Pons (tissue), 1 donor: ENCODE measurements at regions not wholly inside any gene's neighbourhood (a gene's known extent, or its start where the extent isn't known, plus 50 kb on each side); places are given as distances from the start of the nearest gene placed in this dataset.
"Not testable (repeated sequence)": the region's sequence is repeated elsewhere in the genome, so short reads cannot be mapped to it uniquely, and the experiment has no call there.

Source experiments
- DNase-seq: peaks from one replicate; pipeline ENCODE4 v3.0.0-alpha.2; 2016; ENCODE audit warnings: low spot score

GRCh38 chr11:38155856-38156255, 1557.8 kb upstream of the RAG2 start:
- no peak for DNase-seq

GRCh38 chr11:38153985-38154384, 1555.9 kb upstream of the RAG2 start:
- DNase-seq = no peak

DNA sequence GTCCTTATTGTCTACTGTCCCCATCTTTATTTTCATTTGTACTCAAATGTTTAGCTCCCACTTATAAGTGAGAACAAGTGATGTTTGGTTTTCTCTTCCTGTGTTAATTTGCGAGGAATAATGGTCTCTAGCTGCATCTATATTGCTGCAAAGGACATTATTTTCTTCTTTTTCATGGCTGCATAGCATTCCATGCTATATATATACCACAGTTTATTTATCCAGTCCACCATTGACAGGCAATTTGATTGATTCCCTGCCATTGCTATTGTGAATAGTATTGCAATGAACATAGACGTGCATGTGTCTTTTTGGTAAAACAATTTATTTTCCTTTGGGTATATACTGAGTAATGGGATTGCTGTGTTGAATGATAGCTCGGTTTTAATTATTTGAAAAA, 1545.8 kb upstream of the RAG2 start:
- DNase-seq = no peak

DNA sequence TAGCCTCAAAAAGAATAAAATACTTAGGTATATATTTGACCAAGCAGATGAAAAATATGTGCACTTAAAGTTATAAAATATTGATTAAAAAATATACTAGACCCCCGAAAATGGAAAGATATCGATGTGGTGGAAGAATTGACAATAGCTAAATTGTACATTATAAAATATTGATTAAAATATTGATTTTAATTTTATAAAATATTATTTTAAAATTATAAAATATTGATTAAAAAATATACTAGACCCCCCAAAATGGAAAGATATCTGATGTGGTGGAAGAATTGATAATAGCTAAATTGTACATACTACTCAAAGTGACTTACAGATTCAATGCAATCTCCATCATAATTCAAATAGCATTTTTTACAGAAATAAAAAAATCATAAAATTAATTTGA, 1540.9 kb upstream of the RAG2 start:
- DNase-seq = no peak

DNA sequence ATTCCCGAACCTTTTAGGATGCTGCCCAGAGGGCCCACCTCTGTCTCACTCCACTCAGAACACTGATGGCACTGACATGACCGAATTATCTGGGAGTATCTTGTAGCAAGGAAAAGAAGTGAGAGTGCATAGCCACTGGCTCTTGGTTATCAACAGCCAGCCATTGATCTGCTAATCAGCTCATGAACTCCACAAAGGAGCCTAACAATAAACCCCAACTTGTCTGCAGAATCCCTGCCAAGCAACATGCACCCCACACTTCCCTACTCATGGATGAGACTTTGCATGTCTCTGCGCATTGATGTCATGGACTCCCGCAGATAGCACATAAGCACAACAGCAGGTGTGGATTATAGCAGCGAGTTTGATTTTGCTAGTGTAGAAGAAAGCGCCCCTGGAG, 1538.9 kb upstream of the RAG2 start:
- no peak for DNase-seq

- no peak for DNase-seq
Observed at GRCh38 chr11:38131535-38131934, 1533.5 kb upstream of the RAG2 start.

DNA sequence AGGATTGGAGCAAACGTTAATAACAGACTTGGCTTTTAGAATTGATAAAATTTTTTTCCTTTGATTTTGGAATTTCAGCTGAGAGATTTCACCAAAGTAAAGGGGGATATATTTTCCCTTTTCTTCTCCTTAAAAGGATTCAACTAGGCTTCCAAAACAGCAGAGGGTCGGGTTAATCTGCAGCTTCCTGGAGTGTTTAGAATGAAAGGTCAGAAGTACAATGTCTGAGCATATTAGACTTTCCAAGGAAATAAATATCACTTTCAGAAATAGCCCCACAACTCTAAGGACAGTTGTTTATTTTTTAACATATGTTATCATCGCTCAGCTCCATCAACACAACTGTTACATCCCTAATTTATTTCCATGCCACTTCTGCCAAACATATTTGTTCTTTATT, 1532.9 kb upstream of the RAG2 start:
- DNase-seq = no peak

DNA sequence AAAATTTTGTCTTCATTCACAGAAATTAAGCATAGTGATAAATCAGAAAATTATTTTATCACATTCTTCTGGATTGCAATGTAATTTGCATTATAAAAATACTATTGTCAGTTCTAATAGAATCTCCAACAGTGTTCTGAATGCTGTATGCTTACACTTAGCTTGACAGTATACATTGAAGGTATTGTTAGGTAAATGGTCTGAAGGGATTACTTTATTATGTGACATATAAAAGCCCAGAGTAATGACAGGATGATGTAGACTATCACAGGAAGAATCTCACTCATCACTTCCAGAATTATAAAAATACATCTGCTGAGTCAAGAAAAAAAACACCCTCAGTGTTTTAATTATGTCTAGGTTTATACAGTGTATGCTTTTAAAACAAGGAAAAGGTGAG, 1532.5 kb upstream of the RAG2 start:
- DNase-seq = no peak

DNA sequence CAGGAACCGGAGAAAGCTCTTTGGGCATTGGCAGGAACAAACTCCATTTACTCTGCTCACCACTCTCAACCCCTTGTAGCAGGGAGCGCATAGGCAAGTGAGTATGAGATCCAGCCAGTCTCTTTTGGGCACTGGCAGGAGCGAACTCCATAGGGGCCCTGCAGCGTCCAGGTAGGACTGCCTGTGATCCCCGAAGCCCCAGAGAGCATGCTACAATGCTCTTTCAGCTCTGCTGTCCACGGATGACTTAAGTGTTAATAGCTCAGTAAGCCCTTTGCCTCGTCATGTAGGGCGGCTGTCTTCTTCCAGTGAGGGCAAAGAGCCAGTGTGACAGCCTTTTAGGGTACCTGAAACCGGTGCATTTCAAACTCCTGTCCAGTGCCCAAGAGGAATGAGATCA, 1525.6 kb upstream of the RAG2 start:
- DNase-seq = no peak

DNA sequence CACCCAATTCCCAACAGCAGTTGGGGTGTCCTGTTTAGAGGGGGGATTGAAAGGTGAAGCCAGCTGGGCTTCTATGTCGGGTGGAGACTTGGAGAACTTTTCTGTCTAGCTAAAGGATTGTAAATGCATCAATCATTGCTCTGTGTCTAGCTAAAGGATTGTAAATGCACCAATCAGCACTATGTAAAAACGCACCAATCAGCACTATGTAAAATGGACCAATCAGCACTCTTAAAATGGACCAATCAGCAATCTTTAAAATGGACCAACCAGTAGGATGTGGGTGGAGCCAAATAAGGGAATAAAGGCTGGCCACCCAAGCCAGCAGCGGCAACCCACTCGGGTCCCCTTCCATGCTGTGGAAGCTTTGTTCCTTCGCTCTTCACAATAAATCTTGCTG, 1518.6 kb upstream of the RAG2 start:
- DNase-seq = not testable (repeated sequence)

- DNase-seq = not testable (repeated sequence)
Observed at GRCh38 chr11:38115381-38115780, 1517.3 kb upstream of the RAG2 start.

DNA sequence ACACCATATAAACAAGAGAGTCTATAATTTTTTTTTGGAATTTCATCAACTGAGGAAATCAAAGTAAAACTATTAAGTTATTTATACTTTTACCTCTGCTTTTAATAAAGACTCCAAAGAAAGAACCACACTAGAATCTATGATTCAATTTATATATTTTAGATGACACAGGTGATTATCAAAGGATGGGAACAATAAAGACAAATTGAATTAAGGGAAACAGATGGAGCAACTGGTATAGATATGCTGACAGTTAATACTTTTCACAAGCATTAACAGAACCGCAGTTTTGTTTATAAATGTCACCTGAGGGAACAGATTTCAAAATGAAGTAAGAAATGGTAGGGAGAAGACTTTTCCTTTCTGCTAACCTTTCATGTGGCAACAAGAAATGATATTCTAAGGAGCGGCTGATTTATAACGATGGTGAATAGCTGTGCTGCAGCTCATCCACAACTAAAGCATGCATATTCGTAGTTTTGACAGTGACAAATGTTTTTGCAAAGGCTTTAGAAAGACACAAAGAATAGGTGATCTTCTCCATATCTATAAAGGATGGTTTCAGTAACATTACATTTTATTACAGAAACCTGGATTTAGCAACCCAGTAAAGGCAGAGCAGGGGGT, 1502.9 kb upstream of the RAG2 start:
- DNase-seq = no peak

DNA sequence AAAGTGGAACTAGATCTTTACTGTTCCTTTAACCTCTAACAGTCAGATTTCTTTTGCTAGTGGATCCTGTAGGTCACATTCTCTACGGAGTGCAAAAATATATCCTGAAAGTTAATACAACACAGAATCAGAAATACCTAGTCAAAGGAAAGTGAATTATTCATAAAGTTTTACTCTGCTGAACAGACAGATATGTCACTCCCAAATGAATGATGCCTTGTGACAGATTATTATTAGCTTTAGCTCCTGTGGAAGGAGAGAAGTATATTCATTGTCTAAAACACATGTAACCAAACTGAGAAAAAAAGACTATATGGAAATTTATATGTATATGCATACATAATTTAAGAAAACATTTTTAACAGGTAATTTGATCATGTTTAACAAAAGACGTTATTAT, 1497.2 kb upstream of the RAG2 start:
- no peak for DNase-seq

DNA sequence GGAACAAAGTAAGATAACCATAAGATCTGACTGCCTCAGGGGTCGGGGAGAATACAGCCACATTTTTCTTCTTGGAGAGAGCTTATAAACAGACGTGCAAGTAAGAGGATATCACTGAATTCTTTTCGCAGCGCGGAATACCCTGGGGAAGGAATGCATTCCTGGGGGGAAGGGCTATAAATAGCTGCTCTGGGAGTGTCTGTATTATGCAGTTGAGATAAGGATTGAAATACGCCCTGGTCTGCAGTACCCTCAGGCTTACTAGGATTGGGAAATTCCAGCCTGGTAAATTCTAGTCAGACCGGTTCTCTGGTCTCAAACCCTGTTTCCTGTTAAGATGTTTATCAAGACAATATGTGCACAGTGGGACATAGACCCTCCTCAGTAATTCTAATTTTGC, 1491.7 kb upstream of the RAG2 start:
- DNase-seq = no peak

- DNase-seq = no peak
Observed at GRCh38 chr11:38060920-38061319, 1462.9 kb upstream of the RAG2 start.

- no peak for DNase-seq
Observed at GRCh38 chr11:38060136-38060535, 1462.1 kb upstream of the RAG2 start.

DNA sequence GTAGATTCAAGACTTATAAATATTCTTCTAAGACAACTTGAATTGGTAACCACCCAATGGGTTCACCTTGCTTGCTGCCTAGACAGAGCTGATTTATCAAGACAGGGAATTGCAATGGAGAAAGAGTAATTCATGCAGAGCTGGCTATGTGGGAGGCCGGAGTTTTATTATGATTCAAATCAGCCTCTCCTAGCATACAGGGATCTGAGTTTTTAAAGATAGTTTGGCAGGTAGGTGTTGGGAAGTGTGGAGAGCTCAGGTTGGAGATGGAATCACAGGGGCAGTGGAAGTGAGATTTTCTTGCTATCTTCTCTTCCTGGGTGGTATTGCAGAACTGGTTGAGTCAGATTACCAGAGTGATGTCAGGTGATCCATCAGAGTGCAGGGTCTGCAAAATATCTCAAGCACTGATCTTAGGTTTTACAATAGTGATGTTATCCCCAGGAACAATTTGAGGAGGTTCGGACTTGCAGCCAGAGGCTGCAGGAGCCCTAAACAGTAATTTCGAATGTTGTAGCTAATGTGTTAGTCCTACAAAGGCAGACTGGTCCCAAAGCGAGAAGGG, 1448.6 kb upstream of the RAG2 start:
- DNase-seq = no peak

- no peak for DNase-seq
Observed at GRCh38 chr11:38043060-38043459, 1445.0 kb upstream of the RAG2 start.

DNA sequence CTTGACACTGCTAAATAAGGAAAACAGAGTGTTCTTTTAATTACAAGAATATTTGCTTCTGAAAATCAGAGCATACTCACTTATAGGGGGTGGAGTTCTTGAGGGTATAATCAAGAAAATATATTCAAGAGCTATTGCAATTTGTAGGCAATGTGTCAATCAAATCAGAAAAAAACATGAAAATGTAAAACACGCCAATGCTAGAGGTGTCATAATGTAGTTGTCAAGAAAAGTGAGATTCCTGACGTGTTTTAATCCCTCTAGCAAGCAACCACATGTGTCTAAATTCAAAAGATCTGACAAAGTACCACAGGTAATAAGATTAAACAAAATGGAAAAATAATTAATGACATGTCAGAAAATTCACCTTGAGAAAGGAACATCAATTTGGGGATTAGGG, 1440.7 kb upstream of the RAG2 start:
- no peak for DNase-seq

GRCh38 chr11:38019072-38019775, 1421.2 kb upstream of the RAG2 start:
- DNase-seq = no peak

GRCh38 chr11:38014405-38014804, 1416.4 kb upstream of the RAG2 start:
- DNase-seq = no peak

GRCh38 chr11:38013157-38013556, 1415.1 kb upstream of the RAG2 start:
- no peak for DNase-seq

- no peak for DNase-seq
Observed at GRCh38 chr11:38011496-38011895, 1413.5 kb upstream of the RAG2 start.

DNA sequence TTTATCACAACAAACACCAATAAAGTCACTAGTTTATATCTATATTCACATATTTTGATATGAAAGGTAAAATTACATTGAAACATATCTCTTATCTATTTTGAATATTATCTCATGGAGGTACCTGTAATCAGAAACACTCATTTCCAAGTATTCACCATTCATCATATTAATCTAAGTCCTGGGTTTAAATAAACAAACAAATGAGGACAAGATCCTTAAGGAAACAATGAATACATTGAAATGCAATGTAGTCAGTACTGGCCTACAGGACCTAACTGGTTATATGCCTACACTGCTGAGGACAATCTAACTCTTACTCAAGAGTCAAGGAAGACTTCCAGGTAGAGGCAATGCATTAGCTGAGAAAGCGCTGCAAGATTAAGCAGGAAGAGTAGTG, 1411.9 kb upstream of the RAG2 start:
- no peak for DNase-seq
